ENCODE measurements at regions not wholly inside any gene's neighbourhood (a gene's known extent, or its start where the extent isn't known, plus 50 kb on each side); places are given as distances from the start of the nearest gene placed in this dataset.

GRCh38 chr5:89377767-89378455 is 494.9 kb upstream of the MEF2C start:
- dilution Hi-C loops (cut with HindIII; ENCODE audit: low sequenced_read_pairs, unreplicated experiment) (no loop called here), in situ Hi-C loops (cut with MboI; ENCODE audit: low sequenced_read_pairs) (no loop called here), intact Hi-C loops (cut with micrococcal nuclease) (no loop called here)
- H4K91ac ChIP-seq (ENCODE audit: insufficient read depth, low read depth, low read length): no peak overlapping the region
- no TSS peak for BruUV-seq (replicated peaks)
- ChIA-PET POLR2A (ENCODE audit: unreplicated experiment) (no interaction called here), CTCF (no interaction called here)
- TF ChIP-seq MAZ (IDR thresholded peaks at IDR 0.05; ENCODE audit: borderline replicate concordance, low read depth, low read length) (no peak), MAFK (IDR thresholded peaks at IDR 0.05; ENCODE audit: low read depth, low read length) (no peak), SMC3 (IDR thresholded peaks at IDR 0.05; ENCODE audit: low read depth, low read length) (no peak), CTCF (conservative IDR thresholded peaks at IDR 0.05; ENCODE audit: low read depth, low read length) (no peak), RFX5 (IDR thresholded peaks at IDR 0.05; ENCODE audit: low read depth, low read length) (no peak), NFE2L2 (IDR thresholded peaks at IDR 0.05; ENCODE audit: low read depth, low read length) (no peak), CEBPB (IDR thresholded peaks at IDR 0.05; ENCODE audit: low read depth, low read length) (no peak), RCOR1 (IDR thresholded peaks at IDR 0.05; ENCODE audit: insufficient replicate concordance, low read length) (no peak), USF2 (IDR thresholded peaks at IDR 0.05; ENCODE audit: low read depth, low read length) (no peak), ELK1 (IDR thresholded peaks at IDR 0.05; ENCODE audit: borderline replicate concordance, low read depth, low read length) (no peak), CHD1 (IDR thresholded peaks at IDR 0.05; ENCODE audit: low read depth, low read length) (no peak), BHLHE40 (IDR thresholded peaks at IDR 0.05; ENCODE audit: low read depth, low read length) (no peak), FOS (IDR thresholded peaks at IDR 0.05; ENCODE audit: low read depth, low read length) (no peak), RAD21 (IDR thresholded peaks at IDR 0.05; ENCODE audit: low read length) (no peak), POLR2A (IDR thresholded peaks at IDR 0.05; ENCODE audit: low read depth, low read length) (no peak), MXI1 (IDR thresholded peaks at IDR 0.05; ENCODE audit: borderline replicate concordance, low read depth, low read length) (no peak)
- no peak overlapping the region for H3K4me3 ChIP-seq (ENCODE audit: insufficient read depth, low read depth, low read length)
- H3K4me1 ChIP-seq (ENCODE audit: control insufficient read depth, insufficient read depth, low read length): no peaks in the 10 kb centered on the region
- H2BK120ac ChIP-seq (ENCODE audit: low read depth, low read length): no peak overlapping the region
- no peak overlapping the region for H4K5ac ChIP-seq (ENCODE audit: low read depth, low read length)
- H3K79me1 ChIP-seq (ENCODE audit: low read depth in 1 of 2, low read length in 2 of 2): no peaks in the 10 kb centered on the region
- H3K23ac ChIP-seq (ENCODE audit: low read depth, low read length): 0 out of 2 replicates have a peak overlapping the region, but pooled peaks have one; percentile 11
- ATAC-seq (ENCODE audit: low read depth) (no peak), DNase-seq (no peak)
- H2BK15ac ChIP-seq (ENCODE audit: low read depth, low read length): no peak overlapping the region
- no peak overlapping the region for H3K56ac ChIP-seq (ENCODE audit: extremely low read depth, insufficient read depth, low read length)
- H2BK20ac ChIP-seq (ENCODE audit: low read depth, low read length): no peak overlapping the region
- H3K4me2 ChIP-seq (ENCODE audit: low read depth, low read length): no peak overlapping the region
- H2AK5ac ChIP-seq (ENCODE audit: low read depth, low read length): no peak overlapping the region
- H2BK5ac ChIP-seq (ENCODE audit: low read depth, low read length, poor library complexity, severe bottlenecking): no peak overlapping the region
- H3K27ac ChIP-seq (ENCODE audit: insufficient read depth, low read length): no peak overlapping the region
- H4K8ac ChIP-seq (ENCODE audit: low read depth in 2 of 2, low read length in 2 of 2): no peak overlapping the region
- WGBS, 2 experiments (ENCODE audit: extremely low coverage in 2 of 2, insufficient read length in 1 of 2): 66% methylated on average over 8 of the region's 13 CpGs; no CpG with 5 or more reads in 1 of the 2 experiments
- no peaks in the 10 kb centered on the region for H4K20me1 ChIP-seq (ENCODE audit: insufficient read depth, low read length)
- no peak overlapping the region for H3K4ac ChIP-seq (ENCODE audit: low read depth, low read length)
- H3K9me1 ChIP-seq (ENCODE audit: insufficient read depth, low read length): no peaks in the 10 kb centered on the region
- H2AFZ ChIP-seq (replicated peaks; ENCODE audit: low read length, poor library complexity): no peak overlapping the region
- no peak overlapping the region for H3K18ac ChIP-seq (ENCODE audit: low read depth, low read length)
- no peaks in the 10 kb centered on the region for H3K9me3 ChIP-seq (ENCODE audit: control insufficient read depth, insufficient read depth, low read length)
- H3K14ac ChIP-seq (replicated peaks; ENCODE audit: low read depth, low read length): no peak overlapping the region
- no peak overlapping the region for H2AK9ac ChIP-seq (replicated peaks; ENCODE audit: low read depth, low read length, poor library complexity)
- no peak overlapping the region for H3K9ac ChIP-seq (ENCODE audit: low read depth, low read length)
- H3K36me3 ChIP-seq (ENCODE audit: control insufficient read depth, insufficient read depth, low read length): no peaks in the 10 kb centered on the region
- H3K27me3 ChIP-seq (ENCODE audit: control insufficient read depth, insufficient read depth, low read length): peaks cover 2% of the 10 kb centered on the region; the same call in 1 of the 2 replicates
